Astrocyte of the spinal cord (primary cell): ENCODE measurements at regions not wholly inside any gene's neighbourhood (a gene's known extent, or its start where the extent isn't known, plus 50 kb on each side); places are given as distances from the start of the nearest gene placed in this dataset.
"Not testable (repeated sequence)": the region's sequence is repeated elsewhere in the genome, so short reads cannot be mapped to it uniquely, and the experiment has no call there.

Source experiments
- DNase-seq: peaks from one replicate; pipeline ENCODE4 v3.0.0; 2011; ENCODE audit warnings: low read depth, low spot score
- H3K4me3 ChIP-seq: 2 replicates; pipeline ENCODE4 v1.5.1; 2011; ENCODE audit warnings: low read depth, mild to moderate bottlenecking, low read length, moderate library complexity
- in situ Hi-C: cut with HindIII; loops from 2 replicates; pipeline ENCODE4 v1.10.0; 2017; ENCODE audit warnings: low sequenced_read_pairs
- TF ChIP-seq, protein P1 (sequence below): IDR thresholded peaks from 2 replicates; pipeline ENCODE4 v1.5.1; 2012; ENCODE audit warnings: low read depth, mild to moderate bottlenecking, low read length, inconsistent platforms

DNA sequence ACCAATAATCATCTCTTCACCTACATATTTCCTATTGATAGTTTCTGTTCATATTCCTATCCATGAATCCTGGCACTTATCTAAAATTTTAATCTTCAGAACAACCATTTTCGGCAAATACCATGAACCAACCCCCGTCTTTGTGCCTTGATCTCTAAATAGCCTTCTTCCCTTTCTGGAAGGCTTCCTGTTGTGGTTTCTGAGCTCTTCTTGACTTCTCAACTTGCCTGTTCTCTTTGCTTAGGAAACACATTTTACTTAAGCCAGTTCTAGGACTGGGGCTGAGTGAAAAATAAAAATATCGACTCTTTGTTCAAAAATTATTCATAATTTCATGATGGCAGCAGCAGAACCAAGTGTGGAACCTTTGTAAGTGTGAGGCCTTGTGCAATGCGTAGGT is 882.4 kb downstream of the C4orf33 start:
- DNase-seq, result no peak
- TF ChIP-seq, protein P1, sequence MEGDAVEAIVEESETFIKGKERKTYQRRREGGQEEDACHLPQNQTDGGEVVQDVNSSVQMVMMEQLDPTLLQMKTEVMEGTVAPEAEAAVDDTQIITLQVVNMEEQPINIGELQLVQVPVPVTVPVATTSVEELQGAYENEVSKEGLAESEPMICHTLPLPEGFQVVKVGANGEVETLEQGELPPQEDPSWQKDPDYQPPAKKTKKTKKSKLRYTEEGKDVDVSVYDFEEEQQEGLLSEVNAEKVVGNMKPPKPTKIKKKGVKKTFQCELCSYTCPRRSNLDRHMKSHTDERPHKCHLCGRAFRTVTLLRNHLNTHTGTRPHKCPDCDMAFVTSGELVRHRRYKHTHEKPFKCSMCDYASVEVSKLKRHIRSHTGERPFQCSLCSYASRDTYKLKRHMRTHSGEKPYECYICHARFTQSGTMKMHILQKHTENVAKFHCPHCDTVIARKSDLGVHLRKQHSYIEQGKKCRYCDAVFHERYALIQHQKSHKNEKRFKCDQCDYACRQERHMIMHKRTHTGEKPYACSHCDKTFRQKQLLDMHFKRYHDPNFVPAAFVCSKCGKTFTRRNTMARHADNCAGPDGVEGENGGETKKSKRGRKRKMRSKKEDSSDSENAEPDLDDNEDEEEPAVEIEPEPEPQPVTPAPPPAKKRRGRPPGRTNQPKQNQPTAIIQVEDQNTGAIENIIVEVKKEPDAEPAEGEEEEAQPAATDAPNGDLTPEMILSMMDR, result no peak
- H3K4me3 ChIP-seq, result no peak overlapping the region
- in situ Hi-C loops, result no loop called here

DNA sequence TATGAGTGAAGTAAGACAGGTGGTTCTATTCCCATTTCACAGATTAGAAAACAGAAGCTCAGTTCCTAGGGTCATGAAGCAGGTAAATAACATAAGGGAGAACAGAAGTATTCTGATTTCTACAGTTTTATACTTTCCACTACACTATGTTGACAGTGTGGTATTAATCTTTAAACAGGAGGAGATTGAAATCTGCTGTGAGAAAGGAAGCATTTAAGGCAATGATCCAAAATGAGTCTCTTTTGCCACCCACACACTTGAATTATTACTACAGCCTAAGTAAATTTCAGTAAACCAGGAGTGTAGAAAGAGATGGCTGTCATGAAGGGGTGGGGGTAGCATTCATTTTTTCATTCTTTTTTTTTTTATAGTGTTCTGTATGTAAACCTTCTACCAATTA is 893.0 kb downstream of the C4orf33 start:
- TF ChIP-seq, protein P1, result no peak
- in situ Hi-C loops, result no loop called here
- no peak overlapping the region for H3K4me3 ChIP-seq
- no peak for DNase-seq

DNA sequence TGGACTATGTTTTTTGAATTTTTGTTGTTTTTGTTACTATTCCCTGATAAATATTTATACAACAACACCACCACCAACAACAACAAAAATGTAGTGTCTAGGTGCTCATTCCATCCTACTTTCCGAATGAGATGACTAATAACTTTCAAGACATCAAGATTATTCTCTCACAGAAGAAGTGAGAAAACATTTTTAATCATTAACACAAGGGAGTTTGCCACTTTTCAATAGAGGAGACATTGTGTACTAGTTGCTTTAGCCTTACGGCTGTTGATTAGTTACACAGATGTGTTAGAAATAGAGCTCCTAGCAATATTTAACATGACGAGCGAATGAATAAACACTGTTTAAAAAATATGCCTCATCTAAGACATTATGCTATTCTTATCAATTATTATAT is 898.8 kb downstream of the C4orf33 start:
- H3K4me3 ChIP-seq, result no peak overlapping the region
- TF ChIP-seq, protein P1, result no peak
- no peak for DNase-seq
- in situ Hi-C loops, result no loop called here

DNA sequence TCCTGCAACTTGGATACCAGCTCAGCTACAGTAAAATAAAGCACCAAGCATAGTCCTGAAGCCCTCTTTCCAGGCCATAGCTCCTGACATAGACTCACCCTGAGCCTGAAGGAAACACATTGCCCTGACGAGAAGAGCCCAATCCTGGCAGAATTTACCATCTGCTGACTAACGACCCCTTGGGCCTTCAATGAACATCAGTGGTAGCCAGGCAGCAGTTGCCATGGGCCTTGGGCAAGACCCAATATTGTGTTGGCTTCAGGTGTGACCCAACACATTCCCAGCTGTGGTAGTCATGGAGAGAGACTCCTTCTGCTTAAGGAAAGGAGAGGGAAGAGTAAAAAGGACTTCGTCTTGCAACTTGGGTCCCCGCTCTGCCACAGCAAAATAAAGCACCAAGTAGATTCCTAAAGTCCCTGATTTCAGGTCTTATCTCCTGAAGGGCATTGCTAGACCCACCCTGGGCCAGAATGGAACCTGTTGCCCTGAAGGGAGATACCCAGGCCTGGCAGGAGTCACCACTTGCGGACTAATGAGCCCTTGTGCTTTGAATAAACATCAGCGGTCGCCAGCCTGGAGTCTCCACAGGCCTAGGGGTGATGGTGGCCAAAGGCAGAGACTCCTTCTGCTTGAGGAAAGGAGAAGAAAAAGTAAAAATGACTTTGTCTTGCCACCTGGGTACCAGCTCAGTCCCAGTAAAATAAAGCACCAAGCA is 902.6 kb downstream of the C4orf33 start:
- DNase-seq, result no peak
- in situ Hi-C loops, result no loop called here
- no peak overlapping the region for H3K4me3 ChIP-seq
- TF ChIP-seq, protein P1, result no peak

DNA sequence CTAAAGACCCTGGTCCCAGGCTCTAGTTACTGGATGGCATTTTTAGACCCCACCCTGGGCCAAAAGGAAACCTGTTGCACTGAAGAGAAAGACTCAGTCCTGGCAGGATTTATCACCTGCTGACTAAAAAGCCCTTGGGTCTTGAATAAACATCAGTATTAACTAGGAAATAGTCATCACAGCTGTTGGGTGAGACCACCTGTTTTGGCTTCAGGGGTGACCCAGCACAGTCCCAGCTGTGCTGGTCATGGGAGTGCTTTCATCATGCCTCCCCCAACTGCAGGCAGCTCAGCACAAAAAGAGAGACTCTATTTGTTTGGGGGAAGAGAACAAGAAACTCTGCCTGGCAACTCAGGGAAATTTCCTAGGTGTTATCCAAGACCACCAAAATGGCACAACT is 903.2 kb downstream of the C4orf33 start:
- no peak for DNase-seq
- TF ChIP-seq, protein P1, result no peak
- in situ Hi-C loops, result no loop called here
- H3K4me3 ChIP-seq, result no peak overlapping the region

DNA sequence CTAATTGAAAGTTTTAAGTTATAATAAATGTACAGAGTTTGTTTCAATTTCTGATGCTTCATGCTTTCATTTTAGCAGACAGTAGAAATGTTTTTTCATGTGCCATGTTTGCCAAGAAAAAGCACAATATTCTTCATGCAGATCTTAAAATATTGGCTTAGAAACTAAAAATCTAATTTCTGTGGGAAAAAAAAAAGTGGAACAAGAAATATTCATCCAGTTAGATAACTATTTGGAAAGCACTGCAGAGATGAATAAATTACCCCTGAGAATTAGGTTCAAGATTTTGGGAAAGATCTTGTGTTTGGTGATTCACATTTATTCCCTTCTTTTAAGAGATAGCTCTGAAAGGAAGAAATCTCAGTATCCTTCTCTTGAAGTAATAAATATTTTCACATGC is 912.5 kb downstream of the C4orf33 start:
- TF ChIP-seq, protein P1, result no peak
- DNase-seq, result no peak
- in situ Hi-C loops, result no loop called here
- no peak overlapping the region for H3K4me3 ChIP-seq

DNA sequence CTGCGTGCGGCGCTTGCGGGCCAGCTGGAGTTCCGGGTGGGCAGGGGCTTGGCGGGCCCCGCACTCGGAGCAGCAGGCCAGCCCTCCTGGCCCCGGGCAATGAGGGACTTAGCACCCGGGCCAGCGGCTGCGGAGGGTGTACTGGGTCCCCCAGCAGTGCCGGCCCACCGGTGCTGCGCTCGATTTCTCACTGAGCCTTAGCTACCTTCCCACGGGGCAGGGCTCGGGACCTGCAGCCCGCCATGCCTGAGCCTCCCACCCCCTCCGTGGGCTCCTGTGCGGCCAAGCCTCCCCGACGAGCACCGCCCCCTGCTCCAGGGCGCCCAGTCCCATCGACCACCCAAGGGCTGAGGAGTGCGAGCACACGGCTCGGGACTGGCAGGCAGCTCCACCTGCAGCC is 916.9 kb downstream of the C4orf33 start:
- H3K4me3 ChIP-seq, DNase-seq, in situ Hi-C loops: not testable (repeated sequence)
